Erythroblast (primary cell): ENCODE measurements at regions not wholly inside any gene's neighbourhood (a gene's known extent, or its start where the extent isn't known, plus 50 kb on each side); places are given as distances from the start of the nearest gene placed in this dataset.

Experiments
- GATA1 ChIP-seq: IDR thresholded peaks from 2 replicates; pipeline ENCODE4 v1.6.1; 2011; ENCODE audit warnings: low read depth, mild to moderate bottlenecking, control low read depth, low read length, moderate library complexity
- POLR2A ChIP-seq: IDR thresholded peaks from 2 replicates; pipeline ENCODE4 v1.6.1; 2011; ENCODE audit warnings: mild to moderate bottlenecking, low read length

DNA sequence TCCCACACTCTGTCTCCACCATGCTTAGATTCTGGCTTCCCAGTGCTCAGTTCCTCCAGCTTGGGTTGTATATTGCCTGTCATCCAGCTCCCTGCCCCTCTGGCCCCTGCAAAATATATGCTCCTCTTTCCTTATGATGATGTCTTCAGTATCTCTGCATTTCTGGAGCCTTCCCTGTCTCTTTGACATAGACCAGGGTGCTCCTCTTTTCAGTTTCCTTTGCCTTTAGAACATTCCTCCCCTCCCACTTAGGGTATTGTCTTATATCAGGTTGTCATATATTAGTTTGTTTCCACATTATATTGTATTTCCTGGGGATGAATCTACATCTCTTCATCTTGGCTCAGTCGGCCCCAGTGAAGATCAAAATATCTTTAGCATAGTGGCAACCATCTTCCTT lies 526.4 kb downstream of the MID1IP1 start:
- no peak for TF ChIP-seq POLR2A
- TF ChIP-seq GATA1, result no peak
